ENCODE measurements at regions not wholly inside any gene's neighbourhood (a gene's known extent, or its start where the extent isn't known, plus 50 kb on each side); places are given as distances from the start of the nearest gene placed in this dataset.

- DNase-seq, result no peak
Measured at GRCh38 chr12:67798768-67799167, 150.2 kb downstream of the DYRK2 start.

GRCh38 chr12:67802731-67803130 is 154.2 kb downstream of the DYRK2 start:
- no peak for DNase-seq

DNA sequence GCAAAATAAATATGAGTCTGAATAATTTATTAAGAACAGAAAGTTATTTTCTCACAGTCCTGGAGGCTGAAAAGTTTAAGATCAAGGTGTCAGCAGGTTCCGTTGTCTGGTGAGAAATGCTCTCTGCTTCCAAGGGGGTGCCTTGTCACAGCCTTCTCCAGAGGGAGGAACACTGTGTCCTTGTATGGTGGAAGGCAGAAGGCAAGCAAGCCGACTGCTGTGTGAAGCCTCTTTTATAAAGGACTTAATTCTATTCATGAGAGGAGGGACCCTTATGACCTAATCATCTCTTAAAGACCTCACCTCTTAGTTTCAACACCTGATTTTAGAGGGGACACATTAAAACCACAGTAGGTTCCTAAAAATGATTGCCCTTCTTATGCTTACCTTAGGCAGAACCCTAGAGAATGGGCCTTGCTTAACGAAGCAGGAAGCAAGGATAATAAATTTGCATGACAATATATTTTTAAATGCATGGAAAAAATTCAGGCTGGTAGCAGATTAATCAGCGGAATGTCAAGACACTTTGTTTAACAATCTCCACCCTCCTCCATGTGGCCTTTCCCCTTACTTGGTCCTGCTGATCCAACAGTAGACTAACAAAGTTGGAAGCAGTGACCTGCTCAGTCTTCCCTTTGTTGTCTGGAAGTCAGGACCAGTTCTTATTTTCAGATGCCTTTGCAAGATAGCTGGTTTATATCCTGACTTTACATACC is 154.9 kb downstream of the DYRK2 start:
- no peak for DNase-seq

DNA sequence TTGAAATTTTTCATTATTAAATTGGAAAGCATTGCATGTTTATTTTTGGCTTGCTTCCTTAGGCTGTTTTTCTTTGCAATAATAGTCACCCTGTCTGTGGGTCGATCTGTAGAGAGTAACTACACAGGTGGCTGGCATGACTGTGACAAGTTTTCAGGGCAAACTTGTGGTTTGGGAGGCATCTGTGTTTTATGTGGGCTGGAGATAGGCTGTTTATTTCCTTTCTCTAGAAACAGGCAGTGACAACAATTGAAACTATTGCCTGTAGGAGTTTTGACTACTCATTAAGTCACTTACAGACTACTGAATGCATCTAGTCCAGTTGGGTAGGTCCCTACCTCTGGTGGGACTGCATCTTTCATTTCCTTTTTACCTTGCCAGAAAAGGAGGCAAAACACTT is 155.6 kb downstream of the DYRK2 start:
- no peak for DNase-seq

DNA sequence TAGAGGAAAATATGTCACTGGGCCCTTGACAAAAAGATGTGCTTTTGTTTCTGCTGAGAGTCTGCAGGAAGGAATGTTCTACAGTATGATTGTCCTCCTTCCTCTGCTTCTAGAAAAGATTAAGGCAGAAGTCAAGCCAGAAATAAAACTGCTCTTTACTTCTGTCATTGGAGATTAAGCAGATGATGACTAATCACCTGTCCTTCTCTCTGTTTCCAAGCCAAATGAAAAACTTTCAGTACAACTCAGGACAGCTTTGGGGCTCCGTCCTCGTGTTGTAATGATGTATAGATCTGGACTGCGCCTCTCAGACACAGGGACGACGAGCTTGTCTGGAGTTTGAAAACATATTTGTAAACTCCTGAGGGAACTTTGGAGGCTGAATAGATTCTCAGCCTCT is 159.3 kb downstream of the DYRK2 start:
- DNase-seq, result no peak

DNA sequence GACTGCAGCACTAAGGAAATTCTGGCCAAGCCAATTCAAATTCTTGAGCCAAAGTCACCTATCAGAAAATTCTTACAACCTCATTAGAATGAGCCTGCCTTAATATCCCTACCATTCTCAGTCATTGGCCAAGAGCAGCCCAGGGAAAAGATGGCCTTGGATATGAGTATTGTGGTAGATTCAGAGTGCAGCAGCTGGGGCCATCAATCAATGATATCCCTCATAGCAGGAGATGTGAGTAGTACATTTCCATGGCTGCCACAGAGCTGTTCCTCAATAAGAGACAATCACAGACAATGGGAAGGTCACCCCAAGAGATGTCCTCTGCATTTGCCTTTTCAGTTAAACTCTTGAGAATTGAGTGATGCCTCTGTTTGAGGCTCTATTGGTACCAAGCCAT is 161.6 kb downstream of the DYRK2 start:
- DNase-seq, result no peak

DNA sequence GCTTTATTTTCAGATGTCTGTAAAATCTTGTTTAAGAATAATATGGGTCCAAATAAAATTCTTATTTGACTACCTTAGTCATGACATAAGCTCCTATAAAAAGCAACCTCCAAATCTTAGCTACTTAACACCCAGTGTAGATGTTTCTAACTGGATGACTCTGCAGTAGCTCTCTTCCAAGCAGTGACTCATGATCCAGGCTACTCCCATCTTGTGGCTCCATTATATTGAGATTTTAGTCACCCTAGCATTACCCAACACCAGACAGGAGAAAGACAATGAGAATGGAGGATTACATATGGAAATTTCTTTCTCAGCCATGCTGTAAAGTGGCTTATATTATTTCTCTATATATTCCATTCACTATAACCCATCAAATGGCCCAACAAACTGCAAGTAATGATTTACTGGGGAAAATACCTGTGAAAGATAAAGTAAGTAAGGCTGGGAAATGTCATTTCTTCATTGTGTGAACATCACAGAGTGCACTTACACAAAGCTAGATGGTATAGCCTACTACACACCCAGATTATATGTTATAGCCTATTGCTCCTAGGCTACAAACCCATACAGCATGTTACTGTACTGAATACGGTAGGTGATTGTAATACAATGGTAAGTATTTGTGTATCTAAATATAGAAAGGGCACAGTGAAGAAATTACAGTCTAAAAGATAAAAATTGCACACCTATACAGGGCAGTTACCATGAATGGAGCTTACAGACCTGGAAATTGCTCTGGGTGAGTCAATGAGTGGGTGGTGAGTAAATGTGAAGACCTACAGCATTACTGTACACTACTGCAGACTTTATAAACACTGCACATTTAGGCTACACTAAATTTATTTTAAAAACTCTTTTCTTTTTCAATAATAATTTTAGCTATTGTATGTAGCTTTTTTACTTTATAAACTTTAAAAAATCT is 163.2 kb downstream of the DYRK2 start:
- DNase-seq, result no peak

DNA sequence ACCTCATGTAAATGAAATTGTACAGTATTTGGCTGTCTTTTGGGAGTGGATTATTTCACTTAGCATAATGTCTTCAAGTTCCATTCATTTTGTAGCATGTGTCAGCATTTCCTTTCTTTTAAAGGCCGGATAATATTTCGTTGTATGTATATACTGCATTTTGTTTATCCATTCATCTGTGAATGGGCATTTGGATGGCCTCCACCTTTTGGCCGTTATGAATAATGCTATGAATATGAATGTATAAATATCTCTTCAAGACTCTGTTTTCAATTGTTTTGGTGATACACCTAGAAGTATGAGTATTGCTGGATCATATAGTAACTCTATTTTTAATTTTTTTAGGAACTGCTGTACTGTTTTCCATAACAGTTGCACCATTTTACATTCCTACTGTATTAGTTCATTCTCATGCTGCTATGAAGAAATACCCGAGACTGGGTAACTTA is 164.9 kb downstream of the DYRK2 start:
- no peak for DNase-seq

- DNase-seq, result no peak
Measured at GRCh38 chr12:67816269-67816668, 167.7 kb downstream of the DYRK2 start.

GRCh38 chr12:67818459-67818903 is 169.9 kb downstream of the DYRK2 start:
- DNase-seq, result no peak

DNA sequence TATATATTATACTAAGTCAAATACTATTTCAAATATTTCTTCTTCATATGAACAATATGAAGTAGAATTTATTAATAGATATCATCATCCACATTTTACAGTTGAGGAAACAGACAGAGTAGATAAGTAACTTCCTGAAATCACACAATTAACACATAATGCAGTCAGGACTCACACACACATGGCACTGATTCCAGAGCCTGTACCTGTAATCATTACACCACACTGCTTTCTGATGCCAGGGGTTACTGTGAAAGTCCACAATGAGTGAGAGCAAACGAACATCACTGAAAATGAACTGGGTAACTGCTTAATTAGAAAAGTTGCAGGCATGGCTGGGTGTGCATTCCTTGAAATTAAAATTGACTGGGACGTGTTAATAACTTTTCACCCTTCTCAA is 169.3 kb upstream of the IFNG-AS1 start:
- no peak for DNase-seq

DNA sequence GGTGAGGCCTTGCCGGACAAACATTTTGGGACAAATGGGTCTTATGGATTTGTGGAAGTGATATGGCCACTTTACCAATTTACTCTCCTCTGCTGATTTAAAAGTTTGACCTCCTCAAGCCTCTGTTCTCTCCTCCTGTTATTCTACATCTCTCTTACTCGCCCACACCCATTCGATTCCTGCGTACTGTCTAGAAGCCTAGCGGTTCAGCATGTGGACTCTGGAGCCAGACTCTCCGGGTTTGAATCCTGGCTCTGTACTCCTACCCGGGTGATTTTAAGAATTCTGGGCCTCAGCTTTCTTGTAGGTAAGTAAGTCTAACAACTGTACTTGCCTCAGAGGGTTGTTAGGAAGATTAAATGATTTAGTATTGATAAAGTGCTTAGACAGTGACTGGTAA is 168.6 kb upstream of the IFNG-AS1 start:
- no peak for DNase-seq

DNA sequence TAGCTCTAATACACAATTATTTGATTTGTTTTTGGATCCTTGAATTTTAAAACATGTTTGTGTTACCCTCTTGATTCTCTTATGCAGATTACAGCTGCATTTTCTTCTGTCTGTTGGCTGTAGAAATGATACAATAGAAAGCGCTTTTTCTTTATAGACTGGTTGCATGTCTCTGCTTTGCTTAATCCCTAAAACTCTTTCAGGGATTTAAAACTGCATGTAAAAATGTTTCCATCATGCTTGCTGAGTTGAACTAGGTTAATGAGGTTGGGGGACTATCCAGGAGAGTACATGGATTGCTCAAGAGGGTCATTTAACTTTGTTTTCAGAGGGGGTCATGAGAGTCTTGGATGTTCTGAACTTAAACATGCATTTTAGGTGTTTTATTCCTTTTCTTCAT is 166.4 kb upstream of the IFNG-AS1 start:
- no peak for DNase-seq

DNA sequence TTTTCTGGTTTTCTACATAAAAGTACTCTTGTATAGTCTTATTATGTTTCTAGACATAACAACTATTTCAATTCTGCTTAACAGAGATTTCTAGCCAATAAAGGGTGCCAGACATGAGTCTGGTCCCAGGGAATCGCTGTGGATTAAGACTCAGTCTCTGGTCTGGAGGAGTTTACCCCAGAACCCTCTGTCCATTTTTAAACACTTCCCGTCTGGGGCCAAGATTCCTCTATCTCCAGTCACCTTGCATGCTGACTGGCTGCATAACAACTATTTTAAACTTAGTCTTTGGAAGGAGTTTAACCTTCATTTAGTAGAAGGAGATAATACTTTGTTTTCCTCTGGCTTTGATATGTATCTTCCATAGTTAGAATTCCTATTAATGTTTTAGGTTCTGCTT is 163.1 kb upstream of the IFNG-AS1 start:
- DNase-seq, result no peak

GRCh38 chr12:67826946-67827720 is 162.1 kb upstream of the IFNG-AS1 start:
- DNase-seq, result no peak

- DNase-seq, result no peak
Measured at GRCh38 chr12:67827820-67828383, 161.3 kb upstream of the IFNG-AS1 start.

DNA sequence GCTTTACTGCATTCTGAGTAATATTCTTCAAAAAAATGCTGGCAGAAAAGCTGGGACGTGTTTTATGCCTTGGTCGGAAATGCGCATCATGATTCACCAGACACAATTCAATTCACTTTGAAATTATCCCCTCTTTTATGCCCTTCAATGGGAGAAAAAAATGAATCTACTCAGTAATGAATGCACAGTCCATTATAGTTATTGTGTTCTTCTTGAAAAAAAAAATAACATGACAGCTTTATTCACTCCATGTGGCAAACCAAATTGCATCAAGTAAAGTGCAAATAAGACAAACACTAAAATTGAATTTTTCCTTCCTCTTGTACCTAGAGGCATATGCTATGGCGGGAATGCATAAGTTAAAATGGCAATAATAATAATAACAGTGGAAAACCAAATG is 159.4 kb upstream of the IFNG-AS1 start:
- DNase-seq, result no peak

DNA sequence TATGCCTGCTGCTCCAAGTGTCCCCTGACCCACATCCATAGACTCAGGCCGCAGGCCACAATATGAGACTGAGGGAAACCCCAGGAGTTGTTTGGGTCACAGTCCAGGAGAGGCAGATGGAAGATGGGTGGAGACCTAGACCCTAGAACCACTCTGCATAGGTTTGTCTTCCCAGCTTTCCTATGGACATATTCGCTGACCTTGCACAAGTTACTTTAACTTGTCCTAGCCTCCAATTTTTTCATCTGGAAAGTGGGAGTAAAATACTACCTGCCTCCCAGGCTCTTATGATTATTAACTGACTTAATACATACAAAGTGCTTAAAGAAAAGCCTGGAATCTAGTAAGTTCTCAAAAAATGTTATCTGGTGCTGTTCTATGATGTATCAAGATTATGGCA is 157.1 kb upstream of the IFNG-AS1 start:
- DNase-seq, result no peak

GRCh38 chr12:67833602-67834001 is 155.6 kb upstream of the IFNG-AS1 start:
- no peak for DNase-seq

DNA sequence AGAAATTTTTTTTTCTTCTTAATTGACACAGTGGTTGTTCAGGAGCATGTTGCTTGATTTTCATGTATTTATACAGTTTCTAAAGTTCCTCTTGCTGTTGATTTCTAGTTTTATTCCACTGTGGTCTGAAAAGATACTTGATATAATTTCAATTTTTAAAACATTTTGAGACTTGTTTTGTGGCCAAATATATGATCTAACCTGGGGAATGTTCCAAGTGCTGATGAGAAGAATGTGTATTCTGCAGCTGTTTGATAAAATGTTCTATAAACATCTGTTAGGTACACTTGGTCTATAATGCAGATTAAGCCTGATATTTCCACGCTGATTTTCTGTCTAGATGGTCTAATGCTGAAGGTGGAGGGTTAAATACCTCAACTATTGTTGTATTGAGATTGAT is 151.4 kb upstream of the IFNG-AS1 start:
- no peak for DNase-seq

GRCh38 chr12:67842124-67842523 is 147.1 kb upstream of the IFNG-AS1 start:
- no peak for DNase-seq

DNA sequence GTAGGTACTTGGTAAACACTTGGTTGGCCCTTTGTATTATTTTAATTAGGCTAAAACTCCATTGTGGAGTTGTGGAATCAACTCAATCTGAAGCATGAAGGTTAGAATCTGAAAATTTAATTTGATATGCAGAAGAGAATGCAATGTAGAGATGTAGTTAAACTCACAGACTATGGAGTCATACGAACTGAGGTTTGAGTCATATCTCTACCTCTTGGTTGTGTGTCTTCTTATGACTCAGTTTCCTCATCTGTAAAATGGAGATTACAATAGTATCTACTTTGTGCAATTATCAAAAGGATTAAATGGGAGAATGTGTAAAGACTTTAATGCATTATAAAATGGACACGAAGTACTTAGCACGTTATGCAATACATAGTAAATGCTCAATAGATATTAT is 146.0 kb upstream of the IFNG-AS1 start:
- DNase-seq, result no peak

DNA sequence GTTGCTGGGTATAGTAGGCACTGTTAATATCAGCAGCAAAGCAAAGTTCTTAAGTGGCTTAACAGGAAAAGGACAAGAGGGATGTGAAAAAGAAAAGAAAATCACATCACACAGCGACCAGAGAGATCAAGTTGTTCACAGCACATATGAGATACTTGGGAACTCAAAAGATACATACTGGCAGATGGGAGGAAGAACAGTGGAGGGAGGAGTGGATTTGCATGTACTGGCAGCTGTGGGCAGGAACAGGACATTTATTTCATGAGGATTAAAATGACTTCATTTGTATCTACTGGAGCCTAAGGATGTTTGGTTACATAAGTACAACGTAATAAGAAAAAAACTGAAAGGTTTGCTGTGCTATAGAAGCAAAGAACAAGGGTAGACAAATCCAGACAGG is 136.5 kb upstream of the IFNG-AS1 start:
- no peak for DNase-seq
